Endothelial cell (in vitro differentiated cells): ENCODE measurements at regions not wholly inside any gene's neighbourhood (a gene's known extent, or its start where the extent isn't known, plus 50 kb on each side); places are given as distances from the start of the nearest gene placed in this dataset.

Source experiments
- DNase-seq: peaks from one replicate; pipeline ENCODE4 v3.0.0; 2021; ENCODE audit warnings: low spot score
- H3K27ac Mint-ChIP-seq: one replicate; pipeline ENCODE4 v1.8.0; 2021; ENCODE audit warnings: mixed read lengths, inconsistent platforms; ENCODE audit not compliant: unreplicated experiment
- H3K27me3 Mint-ChIP-seq: one replicate; pipeline ENCODE4 v1.8.0; 2021; ENCODE audit warnings: mild to moderate bottlenecking, moderate library complexity, mixed read lengths, inconsistent platforms; ENCODE audit not compliant: unreplicated experiment
- H3K36me3 Mint-ChIP-seq: one replicate; pipeline ENCODE4 v1.8.0; 2021; ENCODE audit warnings: mild to moderate bottlenecking, low read depth, mixed read lengths, inconsistent platforms; ENCODE audit not compliant: unreplicated experiment
- H3K4me1 Mint-ChIP-seq: one replicate; pipeline ENCODE4 v1.8.0; 2021; ENCODE audit warnings: mild to moderate bottlenecking, mixed read lengths, inconsistent platforms; ENCODE audit not compliant: unreplicated experiment
- H3K4me3 Mint-ChIP-seq: one replicate; pipeline ENCODE4 v1.8.0; 2021; ENCODE audit warnings: mild to moderate bottlenecking, mixed read lengths, inconsistent platforms; ENCODE audit not compliant: unreplicated experiment
- H3K9me3 Mint-ChIP-seq: one replicate; pipeline ENCODE4 v1.8.0; 2021; ENCODE audit warnings: mixed read lengths, inconsistent platforms; ENCODE audit not compliant: unreplicated experiment
- TF ChIP-seq, protein P1 (sequence below): fragments of 200-600 bp; sonication (generic); IDR thresholded peaks from one replicate; pipeline ENCODE4 v1.5.0; 2021; ENCODE audit warnings: antibody characterized with exemption; ENCODE audit not compliant: unreplicated experiment

- H3K36me3 Mint-ChIP-seq, result no peaks in the 10 kb centered on the region
- H3K27me3 Mint-ChIP-seq, result no peaks in the 10 kb centered on the region
- TF ChIP-seq, protein P1, sequence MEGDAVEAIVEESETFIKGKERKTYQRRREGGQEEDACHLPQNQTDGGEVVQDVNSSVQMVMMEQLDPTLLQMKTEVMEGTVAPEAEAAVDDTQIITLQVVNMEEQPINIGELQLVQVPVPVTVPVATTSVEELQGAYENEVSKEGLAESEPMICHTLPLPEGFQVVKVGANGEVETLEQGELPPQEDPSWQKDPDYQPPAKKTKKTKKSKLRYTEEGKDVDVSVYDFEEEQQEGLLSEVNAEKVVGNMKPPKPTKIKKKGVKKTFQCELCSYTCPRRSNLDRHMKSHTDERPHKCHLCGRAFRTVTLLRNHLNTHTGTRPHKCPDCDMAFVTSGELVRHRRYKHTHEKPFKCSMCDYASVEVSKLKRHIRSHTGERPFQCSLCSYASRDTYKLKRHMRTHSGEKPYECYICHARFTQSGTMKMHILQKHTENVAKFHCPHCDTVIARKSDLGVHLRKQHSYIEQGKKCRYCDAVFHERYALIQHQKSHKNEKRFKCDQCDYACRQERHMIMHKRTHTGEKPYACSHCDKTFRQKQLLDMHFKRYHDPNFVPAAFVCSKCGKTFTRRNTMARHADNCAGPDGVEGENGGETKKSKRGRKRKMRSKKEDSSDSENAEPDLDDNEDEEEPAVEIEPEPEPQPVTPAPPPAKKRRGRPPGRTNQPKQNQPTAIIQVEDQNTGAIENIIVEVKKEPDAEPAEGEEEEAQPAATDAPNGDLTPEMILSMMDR, result no peak
- no peak for DNase-seq
- no peaks in the 10 kb centered on the region for H3K9me3 Mint-ChIP-seq
- H3K27ac Mint-ChIP-seq, result no peak overlapping the region
- no peak overlapping the region for H3K4me3 Mint-ChIP-seq
- no peaks in the 10 kb centered on the region for H3K4me1 Mint-ChIP-seq
Observed at GRCh38 chr7:113659416-113659815, 259.4 kb downstream of the PPP1R3A start.

DNA sequence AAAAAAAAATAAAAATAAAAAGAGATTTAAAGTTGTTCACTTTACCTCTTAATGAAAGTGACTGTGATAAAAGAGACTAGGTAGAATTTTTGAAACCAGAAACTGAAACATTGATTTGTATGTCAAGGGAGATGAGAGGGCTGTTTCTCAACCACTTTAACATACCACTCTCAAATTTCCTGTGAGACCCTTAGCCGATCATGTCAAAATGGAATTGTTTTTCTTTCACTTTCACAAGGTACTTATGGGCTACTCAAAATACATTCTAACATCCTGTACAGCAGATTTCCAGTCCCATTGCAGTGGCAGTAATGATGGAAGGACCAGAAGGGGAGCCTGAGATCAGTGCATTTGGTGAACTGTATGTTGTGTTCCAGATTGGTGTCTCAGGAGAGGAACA, 261.2 kb downstream of the PPP1R3A start:
- Mint-ChIP-seq H3K4me1 (no peaks in the 10 kb centered on the region), H3K27ac (no peak overlapping the region), H3K36me3 (no peaks in the 10 kb centered on the region), H3K9me3 (no peaks in the 10 kb centered on the region), H3K4me3 (no peak overlapping the region), H3K27me3 (no peaks in the 10 kb centered on the region)
- TF ChIP-seq, protein P1, result no peak
- no peak for DNase-seq

DNA sequence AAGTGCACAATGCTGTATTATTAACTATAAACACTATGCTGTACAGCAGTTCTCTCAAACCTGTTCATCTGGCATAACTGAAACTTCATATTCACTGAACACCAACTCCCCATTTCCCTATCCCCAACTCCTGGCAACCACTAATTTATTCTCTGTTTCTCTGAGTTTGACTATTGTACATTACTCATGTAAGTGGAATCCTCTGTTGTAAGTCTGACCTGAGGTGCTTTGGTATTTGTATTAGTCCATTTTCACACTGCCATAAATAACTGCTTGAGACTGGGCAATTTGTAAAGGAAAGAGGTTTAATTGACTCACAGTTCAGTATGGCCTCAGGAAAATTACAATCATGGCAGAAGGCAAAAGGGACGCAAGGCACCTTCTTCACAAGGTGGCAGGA, 266.3 kb downstream of the PPP1R3A start:
- H3K4me3 Mint-ChIP-seq, result no peak overlapping the region
- no peaks in the 10 kb centered on the region for H3K27me3 Mint-ChIP-seq
- H3K36me3 Mint-ChIP-seq, result no peaks in the 10 kb centered on the region
- no peaks in the 10 kb centered on the region for H3K9me3 Mint-ChIP-seq
- H3K27ac Mint-ChIP-seq, result no peak overlapping the region
- no peaks in the 10 kb centered on the region for H3K4me1 Mint-ChIP-seq
- TF ChIP-seq, protein P1, result no peak
- DNase-seq, result no peak

DNA sequence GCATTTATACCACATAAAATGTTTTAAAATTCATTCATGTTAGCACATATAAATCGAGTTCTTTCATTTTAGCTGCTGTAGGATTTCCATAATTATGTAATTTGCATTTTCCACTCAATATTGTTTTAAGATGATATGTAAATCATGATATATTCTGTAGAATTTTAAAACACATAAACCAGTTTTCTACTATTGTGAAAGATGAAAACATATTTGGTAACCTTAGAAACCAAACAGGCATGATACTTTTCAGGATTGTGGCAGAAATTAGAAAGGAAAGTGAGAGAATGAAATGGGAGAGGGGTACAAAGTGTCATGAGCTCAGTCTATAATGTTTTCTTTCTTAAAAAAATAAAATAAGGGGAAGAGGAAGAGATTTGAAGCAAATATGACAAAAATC, 269.3 kb downstream of the PPP1R3A start:
- H3K4me3 Mint-ChIP-seq, result no peak overlapping the region
- H3K4me1 Mint-ChIP-seq, result no peaks in the 10 kb centered on the region
- no peaks in the 10 kb centered on the region for H3K36me3 Mint-ChIP-seq
- TF ChIP-seq, protein P1, result no peak
- peaks cover 4% of the 10 kb centered on the region for H3K9me3 Mint-ChIP-seq
- no peak for DNase-seq
- H3K27me3 Mint-ChIP-seq, result no peaks in the 10 kb centered on the region
- H3K27ac Mint-ChIP-seq, result no peak overlapping the region

DNA sequence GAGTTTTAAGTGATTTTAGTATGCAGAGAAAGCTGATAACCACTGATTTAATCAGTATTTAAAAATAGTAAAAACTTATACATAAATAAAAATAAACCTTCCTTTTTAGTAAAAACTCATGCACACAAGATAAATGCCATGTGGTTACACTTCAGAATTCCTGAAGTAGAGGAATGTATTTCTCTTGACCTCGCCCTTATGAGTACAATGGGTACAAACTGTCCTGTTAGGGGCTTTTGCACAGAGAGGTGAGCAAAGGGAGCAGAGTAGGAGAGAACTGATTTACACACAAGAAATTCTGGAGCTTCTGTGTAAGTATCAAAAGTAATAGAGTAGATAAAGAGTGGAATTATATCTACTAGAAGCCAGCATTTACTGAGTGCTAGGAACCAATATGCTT, 279.6 kb downstream of the PPP1R3A start:
- Mint-ChIP-seq H3K4me1 (no peaks in the 10 kb centered on the region), H3K27me3 (peaks cover 1% of the 10 kb centered on the region), H3K4me3 (no peak overlapping the region), H3K27ac (no peak overlapping the region), H3K9me3 (no peaks in the 10 kb centered on the region), H3K36me3 (no peaks in the 10 kb centered on the region)
- DNase-seq, result no peak
- TF ChIP-seq, protein P1, result no peak
